H1 (cell line): ENCODE measurements at regions not wholly inside any gene's neighbourhood (a gene's known extent, or its start where the extent isn't known, plus 50 kb on each side); places are given as distances from the start of the nearest gene placed in this dataset.

Experiments used
- CTCF ChIA-PET: fragments of 300-600 bp; sonication (Branson Sonifier 250); formaldehyde crosslinking; loops from one replicate; lab custom pipeline; 2021; ENCODE audit not compliant: partially characterized antibody; lab: Charles Lee
- POLR2A ChIA-PET: fragments of 300-600 bp; sonication (Branson Sonifier 250); formaldehyde crosslinking; loops from one replicate; lab custom pipeline; 2021; ENCODE audit warnings: inconsistent platforms; ENCODE audit not compliant: partially characterized antibody; lab: Charles Lee
- DNase-seq, 2 experiments: peaks; one replicate each; pipeline versions ENCODE4 v3.0.0 to v3.0.0-alpha.2; 2010 to 2022; ENCODE audit warnings: low spot score in 2 of 2, low read depth in 1 of 2, mixed read lengths in 1 of 2
- FAIRE-seq: peaks from 2 replicates; lab custom pipeline; 2011; peaks lifted over from hg19 to GRCh38; lab: Jason Lieb, UNC
- H2AFZ ChIP-seq: 2 replicates; pipeline ENCODE4 v1.8.1; 2012; ENCODE audit warnings: low read length, inconsistent platforms
- H2AK5ac ChIP-seq: 2 replicates; pipeline ENCODE4 v1.6.1; 2013; ENCODE audit warnings: low read depth, low read length
- H2BK120ac ChIP-seq: replicated peaks from 2 replicates; pipeline ENCODE3; 2013; ENCODE audit warnings: low read depth, low read length, inconsistent platforms
- H2BK12ac ChIP-seq: 2 replicates; pipeline ENCODE4 v1.6.1; 2013; ENCODE audit warnings: low read depth, low read length
- H2BK15ac ChIP-seq: 2 replicates; pipeline ENCODE4 v1.6.1; 2013; ENCODE audit warnings: low read length
- H2BK20ac ChIP-seq: 2 replicates; pipeline ENCODE4 v1.6.1; 2013; ENCODE audit warnings: low read length
- H2BK5ac ChIP-seq: 2 replicates; pipeline ENCODE4 v1.6.1; 2013; ENCODE audit warnings: low read depth, low read length
- H3K14ac ChIP-seq: 2 replicates; pipeline ENCODE4 v1.6.1; 2013; ENCODE audit warnings: inconsistent platforms; ENCODE audit not compliant: insufficient read length
- H3K18ac ChIP-seq: 2 replicates; pipeline ENCODE4 v1.6.1; 2013; ENCODE audit warnings: low read length; ENCODE audit errors: extremely low read depth
- H3K23ac ChIP-seq: 2 replicates; pipeline ENCODE4 v1.6.1; 2013; ENCODE audit warnings: inconsistent platforms; ENCODE audit not compliant: insufficient read length
- H3K23me2 ChIP-seq: 2 replicates; pipeline ENCODE4 v1.6.1; 2013; ENCODE audit warnings: low read depth, low read length
- H3K27ac ChIP-seq: 2 replicates; pipeline ENCODE4 v1.6.1; 2011; ENCODE audit warnings: low read depth, low read length, inconsistent platforms
- H3K27me3 ChIP-seq, 4 experiments: replicated peaks in 1 of 4; 1 replicate in 1 of 4; 2 replicates in 3 of 4; pipeline versions ENCODE4 v1.6.1 to v1.8.1; 2011 to 2013; ENCODE audit warnings: low read length in 3 of 4, mild to moderate bottlenecking in 3 of 4, inconsistent platforms in 2 of 4, mixed read lengths in 2 of 4, moderate library complexity in 1 of 4; ENCODE audit not compliant: control insufficient read depth in 3 of 4, insufficient read depth in 3 of 4; ENCODE audit errors: extremely low read depth in 1 of 4
- H3K36me3 ChIP-seq, 4 experiments: 2 replicates each; pipeline versions ENCODE4 v1.6.1 to v1.8.1; 2011 to 2013; ENCODE audit warnings: mild to moderate bottlenecking in 4 of 4, low read length in 3 of 4, moderate library complexity in 2 of 4, control low read depth in 1 of 4, inconsistent platforms in 1 of 4; ENCODE audit not compliant: insufficient read depth in 4 of 4, control insufficient read depth in 2 of 4
- H3K4ac ChIP-seq: replicated peaks from 2 replicates; pipeline ENCODE3; 2013; ENCODE audit warnings: low read length, low read depth, mixed read lengths, inconsistent platforms; ENCODE audit not compliant: insufficient read length
- H3K4me1 ChIP-seq, 4 experiments: replicated peaks in 1 of 4; 1 replicate in 1 of 4; 2 replicates in 3 of 4; pipeline versions ENCODE4 v1.6.1 to v1.8.1; 2011 to 2013; ENCODE audit warnings: low read length in 3 of 4, inconsistent platforms in 2 of 4, mixed read lengths in 1 of 4; ENCODE audit not compliant: insufficient read depth in 4 of 4, control insufficient read depth in 3 of 4
- H3K4me2 ChIP-seq, 2 experiments: 2 replicates each; pipeline versions ENCODE4 v1.6.1 to v1.8.1; 2011 to 2013; ENCODE audit warnings: low read depth in 2 of 2, low read length in 2 of 2, control low read depth in 1 of 2, inconsistent platforms in 1 of 2, mild to moderate bottlenecking in 1 of 2; ENCODE audit not compliant: insufficient read depth in 1 of 2
- H3K4me3 ChIP-seq, 4 experiments: fragments of 200-600, 300-600 bp in 1 of 4; sonication (generic), shearing (Covaris generic), sonication (Bioruptor Twin) in 1 of 4; 2 replicates each; pipeline versions ENCODE4 v1.5.1 to v1.8.1; 2011 to 2016; ENCODE audit warnings: low read length in 4 of 4, low read depth in 3 of 4, control low read depth in 2 of 4, inconsistent platforms in 2 of 4, mild to moderate bottlenecking in 2 of 4, mixed read lengths in 1 of 4, moderate library complexity in 1 of 4; ENCODE audit not compliant: insufficient read depth in 2 of 4; ENCODE audit errors: extremely low read depth in 1 of 4
- H3K56ac ChIP-seq: replicated peaks from 2 replicates; pipeline ENCODE3; 2013; ENCODE audit warnings: low read depth, mild to moderate bottlenecking, mixed read lengths, low read length, inconsistent platforms; ENCODE audit not compliant: insufficient read length
- H3K79me1 ChIP-seq: 2 replicates; pipeline ENCODE4 v1.6.1; 2013; ENCODE audit warnings: low read depth, low read length, control low read depth
- H3K79me2 ChIP-seq, 2 experiments: 2 replicates each; pipeline versions ENCODE4 v1.6.1 to v1.8.1; 2012 to 2013; ENCODE audit warnings: low read length in 2 of 2, mild to moderate bottlenecking in 2 of 2, inconsistent platforms in 1 of 2; ENCODE audit not compliant: insufficient read depth in 2 of 2, control insufficient read depth in 1 of 2
- H3K9ac ChIP-seq, 4 experiments: replicated peaks in 1 of 4; 1 replicate in 1 of 4; 2 replicates in 3 of 4; pipeline versions ENCODE4 v1.6.1 to v1.8.1; 2011 to 2013; ENCODE audit warnings: low read depth in 3 of 4, low read length in 3 of 4, control low read depth in 2 of 4, mild to moderate bottlenecking in 2 of 4, moderate library complexity in 2 of 4, inconsistent platforms in 1 of 4; ENCODE audit errors: extremely low read depth in 1 of 4
- H3K9me3 ChIP-seq, 2 experiments: 2 replicates each; pipeline versions ENCODE4 v1.6.1 to v1.8.1; 2012 to 2013; ENCODE audit warnings: mild to moderate bottlenecking in 2 of 2, moderate library complexity in 2 of 2, control low read depth in 1 of 2, inconsistent platforms in 1 of 2, low read depth in 1 of 2, low read length in 1 of 2, mixed read lengths in 1 of 2; ENCODE audit not compliant: insufficient read depth in 2 of 2
- H4K20me1 ChIP-seq, 2 experiments: replicated peaks in 1 of 2; 2 replicates each; pipeline versions ENCODE3 to v1.8.1; 2011 to 2013; ENCODE audit warnings: inconsistent platforms in 2 of 2, low read length in 2 of 2, mild to moderate bottlenecking in 1 of 2; ENCODE audit not compliant: insufficient read depth in 2 of 2, control insufficient read depth in 1 of 2
- H4K5ac ChIP-seq: 2 replicates; pipeline ENCODE4 v1.6.1; 2013; ENCODE audit warnings: low read length, low read depth, mixed read lengths, inconsistent platforms; ENCODE audit not compliant: insufficient read length
- H4K8ac ChIP-seq: 2 replicates; pipeline ENCODE4 v1.8.0; 2013; ENCODE audit warnings: mild to moderate bottlenecking, moderate library complexity, low read length, inconsistent platforms; ENCODE audit not compliant: insufficient read depth; ENCODE audit errors: extremely low read depth
- H4K91ac ChIP-seq: replicated peaks from 2 replicates; pipeline ENCODE3; 2013; ENCODE audit warnings: low read length, mixed read lengths, inconsistent platforms; ENCODE audit not compliant: insufficient read length
- WGBS, 2 experiments: shearing (Covaris generic) in 1 of 2; methylation state at CpG; one replicate each; pipeline versions ENCODE4 v1.1.6 to v1.1.7; 2013 to 2015; ENCODE audit warnings: low lambda C conversion rate in 2 of 2, mixed read lengths in 2 of 2, inconsistent platforms in 1 of 2, low coverage in 1 of 2, missing lambda C conversion rate in 1 of 2; ENCODE audit not compliant: insufficient replicate concordance in 2 of 2, insufficient coverage in 1 of 2, insufficient read length in 1 of 2; ENCODE audit errors: extremely low coverage in 1 of 2, missing lambda C conversion rate in 1 of 2; 5-methylcytosine and 5-hydroxymethylcytosine counted together

GRCh38 chr5:121285801-121286521 is 565.7 kb upstream of the FTMT start:
- Histone ChIP-seq H3K23ac (no peak overlapping the region), H2BK15ac (no peak overlapping the region), H3K14ac (no peak overlapping the region), H3K79me1 (no peaks in the 10 kb centered on the region), H3K79me2 (no peaks in the 10 kb centered on the region), H3K4me1 (no peaks in the 10 kb centered on the region), H2BK12ac (no peak overlapping the region), H2BK120ac (no peak overlapping the region), H4K20me1 (no peaks in the 10 kb centered on the region), H3K9me3 (no peaks in the 10 kb centered on the region; a peak in 1 of 4 replicates), H3K27ac (no peak overlapping the region), H2BK20ac (no peak overlapping the region), H3K4ac (no peak overlapping the region), H4K8ac (no peak overlapping the region), H2AK5ac (no peak overlapping the region), H2AFZ (no peak overlapping the region), H3K4me2 (no peak overlapping the region), H3K18ac (no peak overlapping the region), H3K56ac (no peak overlapping the region), H4K91ac (no peak overlapping the region), H4K5ac (no peak overlapping the region), H3K27me3 (no peaks in the 10 kb centered on the region), H3K36me3 (no peaks in the 10 kb centered on the region), H2BK5ac (no peak overlapping the region), H3K4me3 (no peak overlapping the region), H3K23me2 (no peaks in the 10 kb centered on the region), H3K9ac (no peak overlapping the region)
- ChIA-PET CTCF (no interaction called here), POLR2A (no interaction called here)
- WGBS, 2 experiments = 99% methylated on average over 4 of the region's 4 CpGs; no CpG with 5 or more reads in 1 of the 2 experiments
- DNase-seq = no peak
- no peak for FAIRE-seq
